Fibroblast of skin of right biceps (primary cell): ENCODE measurements at regions not wholly inside any gene's neighbourhood (a gene's known extent, or its start where the extent isn't known, plus 50 kb on each side); places are given as distances from the start of the nearest gene placed in this dataset.

Source experiments
- DNase-seq: peaks from one replicate; pipeline ENCODE4 v3.0.0-alpha.2; 2013

- no peak for DNase-seq
These were observed 360.5 kb upstream of the DAB1 start for GRCh38 chr1:57784356-57784755.

GRCh38 chr1:57782357-57782756, 358.5 kb upstream of the DAB1 start:
- no peak for DNase-seq

- peak; percentile 15 for DNase-seq
These were observed 348.8 kb upstream of the DAB1 start for GRCh38 chr1:57772580-57773195.

- DNase-seq = no peak
These were observed 346.9 kb upstream of the DAB1 start for GRCh38 chr1:57770772-57771171.

GRCh38 chr1:57770236-57770635, 346.4 kb upstream of the DAB1 start:
- DNase-seq = no peak

GRCh38 chr1:57761628-57762027, 337.8 kb upstream of the DAB1 start:
- DNase-seq = no peak

GRCh38 chr1:57752843-57753242, 329.0 kb upstream of the DAB1 start:
- DNase-seq = no peak

GRCh38 chr1:57748719-57749118, 324.9 kb upstream of the DAB1 start:
- DNase-seq = no peak

- no peak for DNase-seq
These were observed 324.0 kb upstream of the DAB1 start for GRCh38 chr1:57747818-57748217.

GRCh38 chr1:57741521-57741920, 317.7 kb upstream of the DAB1 start:
- no peak for DNase-seq

GRCh38 chr1:57736940-57737339, 313.1 kb upstream of the DAB1 start:
- no peak for DNase-seq

- no peak for DNase-seq
These were observed 305.3 kb upstream of the DAB1 start for GRCh38 chr1:57729181-57729580.

GRCh38 chr1:57727121-57727520, 303.3 kb upstream of the DAB1 start:
- no peak for DNase-seq

GRCh38 chr1:57725318-57725717, 301.5 kb upstream of the DAB1 start:
- no peak for DNase-seq

GRCh38 chr1:57724535-57724934, 300.7 kb upstream of the DAB1 start:
- no peak for DNase-seq

- no peak for DNase-seq
These were observed 298.6 kb upstream of the DAB1 start for GRCh38 chr1:57722285-57722978.

- no peak for DNase-seq
These were observed 297.1 kb upstream of the DAB1 start for GRCh38 chr1:57721001-57721400.

- no peak for DNase-seq
These were observed 295.4 kb upstream of the DAB1 start for GRCh38 chr1:57719274-57719673.

- DNase-seq = no peak
These were observed 289.6 kb upstream of the DAB1 start for GRCh38 chr1:57713501-57713900.

GRCh38 chr1:57712846-57713245, 289.0 kb upstream of the DAB1 start:
- DNase-seq = no peak

- no peak for DNase-seq
These were observed 287.5 kb upstream of the DAB1 start for GRCh38 chr1:57711326-57711725.

- DNase-seq = no peak
These were observed 283.8 kb upstream of the DAB1 start for GRCh38 chr1:57707631-57708030.

- no peak for DNase-seq
These were observed 281.0 kb upstream of the DAB1 start for GRCh38 chr1:57704811-57705210.

GRCh38 chr1:57704231-57704630, 280.4 kb upstream of the DAB1 start:
- no peak for DNase-seq

GRCh38 chr1:57696904-57697303, 273.0 kb upstream of the DAB1 start:
- no peak for DNase-seq
